IPS-11a (cell line): ENCODE measurements at regions not wholly inside any gene's neighbourhood (a gene's known extent, or its start where the extent isn't known, plus 50 kb on each side); places are given as distances from the start of the nearest gene placed in this dataset.
"Not testable (repeated sequence)": the region's sequence is repeated elsewhere in the genome, so short reads cannot be mapped to it uniquely, and the experiment has no call there.

Experiments
- H3K4me3 ChIP-seq: one replicate; pipeline ENCODE4 v1.5.1; 2013; ENCODE audit warnings: low read depth, low read length, control low read depth

GRCh38 chr6:6748001-6748400 is 159.5 kb downstream of the LY86 start:
- H3K4me3 ChIP-seq = no peak overlapping the region

- H3K4me3 ChIP-seq = no peak overlapping the region
Observed at GRCh38 chr6:6749702-6750491, 161.4 kb downstream of the LY86 start.

GRCh38 chr6:6750594-6751265 is 162.2 kb downstream of the LY86 start:
- no peak overlapping the region for H3K4me3 ChIP-seq

GRCh38 chr6:6751266-6751596 is 162.7 kb downstream of the LY86 start:
- no peak overlapping the region for H3K4me3 ChIP-seq

GRCh38 chr6:6751619-6752023 is 163.1 kb downstream of the LY86 start:
- no peak overlapping the region for H3K4me3 ChIP-seq

GRCh38 chr6:6752129-6752528 is 163.6 kb downstream of the LY86 start:
- no peak overlapping the region for H3K4me3 ChIP-seq

- H3K4me3 ChIP-seq = no peak overlapping the region
Observed at GRCh38 chr6:6753301-6753700, 164.8 kb downstream of the LY86 start.

GRCh38 chr6:6756526-6756925 is 168.0 kb downstream of the LY86 start:
- H3K4me3 ChIP-seq = no peak overlapping the region

- no peak overlapping the region for H3K4me3 ChIP-seq
Observed at GRCh38 chr6:6758546-6758914, 170.0 kb downstream of the LY86 start.

GRCh38 chr6:6758915-6759654 is 170.6 kb downstream of the LY86 start:
- H3K4me3 ChIP-seq = no peak overlapping the region

GRCh38 chr6:6760002-6760401 is 171.5 kb downstream of the LY86 start:
- no peak overlapping the region for H3K4me3 ChIP-seq

GRCh38 chr6:6762566-6762965 is 174.0 kb downstream of the LY86 start:
- H3K4me3 ChIP-seq = not testable (repeated sequence)

GRCh38 chr6:6764764-6765434 is 176.4 kb downstream of the LY86 start:
- H3K4me3 ChIP-seq = no peak overlapping the region

- no peak overlapping the region for H3K4me3 ChIP-seq
Observed at GRCh38 chr6:6766230-6766905, 177.8 kb downstream of the LY86 start.

- H3K4me3 ChIP-seq = no peak overlapping the region
Observed at GRCh38 chr6:6769466-6769865, 180.9 kb downstream of the LY86 start.

GRCh38 chr6:6771224-6771945 is 182.9 kb downstream of the LY86 start:
- H3K4me3 ChIP-seq = no peak overlapping the region

- no peak overlapping the region for H3K4me3 ChIP-seq
Observed at GRCh38 chr6:6771964-6772363, 183.4 kb downstream of the LY86 start.

GRCh38 chr6:6772751-6773150 is 184.2 kb downstream of the LY86 start:
- H3K4me3 ChIP-seq = no peak overlapping the region

GRCh38 chr6:6775074-6775473 is 186.6 kb downstream of the LY86 start:
- no peak overlapping the region for H3K4me3 ChIP-seq

GRCh38 chr6:6780231-6780630 is 191.7 kb downstream of the LY86 start:
- no peak overlapping the region for H3K4me3 ChIP-seq
